ENCODE measurements at regions not wholly inside any gene's neighbourhood (a gene's known extent, or its start where the extent isn't known, plus 50 kb on each side); places are given as distances from the start of the nearest gene placed in this dataset.

GRCh38 chr3:177338697-177339219 is 141.5 kb upstream of the TBL1XR1 start (continued):
- no peak for TF ChIP-seq ZNF280B (CRISPR knock-in tag; IDR thresholded peaks at IDR 0.05; ENCODE audit: borderline replicate concordance)
- TF ChIP-seq ZNF10 (CRISPR knock-in tag; IDR thresholded peaks at IDR 0.05; ENCODE audit: borderline replicate concordance, low read depth) = no peak
- TF ChIP-seq NFE2L1 (CRISPR knock-in tag; IDR thresholded peaks at IDR 0.05; ENCODE audit: borderline replicate concordance) = no peak
- TF ChIP-seq, protein P1, sequence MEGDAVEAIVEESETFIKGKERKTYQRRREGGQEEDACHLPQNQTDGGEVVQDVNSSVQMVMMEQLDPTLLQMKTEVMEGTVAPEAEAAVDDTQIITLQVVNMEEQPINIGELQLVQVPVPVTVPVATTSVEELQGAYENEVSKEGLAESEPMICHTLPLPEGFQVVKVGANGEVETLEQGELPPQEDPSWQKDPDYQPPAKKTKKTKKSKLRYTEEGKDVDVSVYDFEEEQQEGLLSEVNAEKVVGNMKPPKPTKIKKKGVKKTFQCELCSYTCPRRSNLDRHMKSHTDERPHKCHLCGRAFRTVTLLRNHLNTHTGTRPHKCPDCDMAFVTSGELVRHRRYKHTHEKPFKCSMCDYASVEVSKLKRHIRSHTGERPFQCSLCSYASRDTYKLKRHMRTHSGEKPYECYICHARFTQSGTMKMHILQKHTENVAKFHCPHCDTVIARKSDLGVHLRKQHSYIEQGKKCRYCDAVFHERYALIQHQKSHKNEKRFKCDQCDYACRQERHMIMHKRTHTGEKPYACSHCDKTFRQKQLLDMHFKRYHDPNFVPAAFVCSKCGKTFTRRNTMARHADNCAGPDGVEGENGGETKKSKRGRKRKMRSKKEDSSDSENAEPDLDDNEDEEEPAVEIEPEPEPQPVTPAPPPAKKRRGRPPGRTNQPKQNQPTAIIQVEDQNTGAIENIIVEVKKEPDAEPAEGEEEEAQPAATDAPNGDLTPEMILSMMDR (CRISPR knock-in tag; IDR thresholded peaks at IDR 0.05) = no peak
- no peak for TF ChIP-seq NR1H2 (CRISPR knock-in tag; IDR thresholded peaks at IDR 0.05; ENCODE audit: borderline replicate concordance, low read depth)
- no peak for TF ChIP-seq SP2 (CRISPR knock-in tag; IDR thresholded peaks at IDR 0.05)
- TF ChIP-seq FOXC1 (CRISPR knock-in tag; IDR thresholded peaks at IDR 0.05; ENCODE audit: borderline replicate concordance) = no peak
- no peak for TF ChIP-seq ZNF414 (CRISPR knock-in tag; IDR thresholded peaks at IDR 0.05)
- TF ChIP-seq MTF1 (CRISPR knock-in tag; IDR thresholded peaks at IDR 0.05) = no peak
- TF ChIP-seq GABPA (IDR thresholded peaks at IDR 0.05; ENCODE audit: low read depth, low read length) = no peak
- TF ChIP-seq GABPA (CRISPR knock-in tag; IDR thresholded peaks at IDR 0.05; ENCODE audit: low read depth) = no peak
- no peak for TF ChIP-seq ASH2L (IDR thresholded peaks at IDR 0.05; ENCODE audit: insufficient read length, low read depth, low read length)
- no peak for TF ChIP-seq CC2D1A (CRISPR knock-in tag; IDR thresholded peaks at IDR 0.05)
- TF ChIP-seq ZNF296 (CRISPR knock-in tag; conservative IDR thresholded peaks at IDR 0.05) = no peak
- peak; percentile 14; the same call in 1 of the 2 replicates for TF ChIP-seq TGIF2 (CRISPR knock-in tag; IDR thresholded peaks at IDR 0.05)
- TF ChIP-seq ZFYVE20 (CRISPR knock-in tag; IDR thresholded peaks at IDR 0.05; ENCODE audit: borderline replicate concordance, low read depth) = no peak
- TF ChIP-seq, protein P2, sequence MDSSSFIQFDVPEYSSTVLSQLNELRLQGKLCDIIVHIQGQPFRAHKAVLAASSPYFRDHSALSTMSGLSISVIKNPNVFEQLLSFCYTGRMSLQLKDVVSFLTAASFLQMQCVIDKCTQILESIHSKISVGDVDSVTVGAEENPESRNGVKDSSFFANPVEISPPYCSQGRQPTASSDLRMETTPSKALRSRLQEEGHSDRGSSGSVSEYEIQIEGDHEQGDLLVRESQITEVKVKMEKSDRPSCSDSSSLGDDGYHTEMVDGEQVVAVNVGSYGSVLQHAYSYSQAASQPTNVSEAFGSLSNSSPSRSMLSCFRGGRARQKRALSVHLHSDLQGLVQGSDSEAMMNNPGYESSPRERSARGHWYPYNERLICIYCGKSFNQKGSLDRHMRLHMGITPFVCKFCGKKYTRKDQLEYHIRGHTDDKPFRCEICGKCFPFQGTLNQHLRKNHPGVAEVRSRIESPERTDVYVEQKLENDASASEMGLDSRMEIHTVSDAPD (CRISPR knock-in tag; IDR thresholded peaks at IDR 0.05) = no peak
- TF ChIP-seq ZNF672 (CRISPR knock-in tag; IDR thresholded peaks at IDR 0.05) = no peak
- TF ChIP-seq ISX (CRISPR knock-in tag; conservative IDR thresholded peaks at IDR 0.05) = no peak
- no peak for TF ChIP-seq LRRFIP1 (CRISPR knock-in tag; conservative IDR thresholded peaks at IDR 0.05)
- TF ChIP-seq KLF12 (CRISPR knock-in tag; IDR thresholded peaks at IDR 0.05; ENCODE audit: borderline replicate concordance) = no peak
- TF ChIP-seq ZNF382 (CRISPR knock-in tag; IDR thresholded peaks at IDR 0.05; ENCODE audit: borderline replicate concordance) = no peak
- TF ChIP-seq MIER3 (CRISPR knock-in tag; IDR thresholded peaks at IDR 0.05; ENCODE audit: borderline replicate concordance) = peak; percentile 66; the same call in 1 of the 2 replicates
- TF ChIP-seq ZNF335 (CRISPR knock-in tag; IDR thresholded peaks at IDR 0.05) = peak; percentile 70
